GM19025 (cell line): ENCODE measurements at regions not wholly inside any gene's neighbourhood (a gene's known extent, or its start where the extent isn't known, plus 50 kb on each side); places are given as distances from the start of the nearest gene placed in this dataset.

ENCODE experiments used
- ATAC-seq: cut with Tn5 transposase; IDR thresholded peaks from one replicate; pipeline ENCODE4 v1.9.1; 2021; ENCODE audit warnings: mild to moderate bottlenecking, low read depth, moderate library complexity; ENCODE audit not compliant: unreplicated experiment

- no peak for ATAC-seq
These were observed 147.8 kb upstream of the UNC5B start for GRCh38 chr10:71064413-71065118.

GRCh38 chr10:71065659-71066058 is 146.7 kb upstream of the UNC5B start:
- ATAC-seq = no peak

GRCh38 chr10:71066600-71066999 is 145.8 kb upstream of the UNC5B start:
- no peak for ATAC-seq

DNA sequence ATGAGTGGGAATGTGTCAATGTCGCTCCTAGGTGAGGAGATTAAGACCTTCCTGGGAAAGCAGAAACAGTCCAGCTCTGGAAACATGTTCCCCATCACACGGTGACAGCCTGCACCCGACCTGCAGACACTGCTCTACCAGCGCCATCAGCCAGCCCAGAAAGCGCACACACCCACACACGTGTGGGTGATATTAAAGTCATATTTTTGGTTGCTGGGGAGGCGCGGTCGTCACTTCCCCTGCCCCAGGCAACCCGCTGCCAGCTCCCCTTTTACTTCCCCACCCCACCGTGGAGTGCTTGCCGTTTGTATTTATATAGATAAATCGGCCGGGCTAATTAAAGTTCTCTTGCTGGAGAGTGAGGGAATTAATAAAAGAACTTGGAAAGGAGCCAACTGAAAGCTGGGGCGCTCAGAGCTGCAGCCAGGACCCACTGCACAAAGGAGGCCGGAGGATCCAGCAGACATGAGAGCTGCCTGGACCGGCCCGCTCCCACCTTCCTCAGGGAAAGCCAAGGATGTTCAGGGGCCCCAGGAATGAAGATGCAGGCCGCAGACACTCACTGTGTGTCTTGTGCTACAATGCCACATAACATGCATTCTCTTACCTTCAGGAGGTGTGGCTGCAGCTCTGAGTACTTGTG is 145.2 kb upstream of the UNC5B start:
- no peak for ATAC-seq

DNA sequence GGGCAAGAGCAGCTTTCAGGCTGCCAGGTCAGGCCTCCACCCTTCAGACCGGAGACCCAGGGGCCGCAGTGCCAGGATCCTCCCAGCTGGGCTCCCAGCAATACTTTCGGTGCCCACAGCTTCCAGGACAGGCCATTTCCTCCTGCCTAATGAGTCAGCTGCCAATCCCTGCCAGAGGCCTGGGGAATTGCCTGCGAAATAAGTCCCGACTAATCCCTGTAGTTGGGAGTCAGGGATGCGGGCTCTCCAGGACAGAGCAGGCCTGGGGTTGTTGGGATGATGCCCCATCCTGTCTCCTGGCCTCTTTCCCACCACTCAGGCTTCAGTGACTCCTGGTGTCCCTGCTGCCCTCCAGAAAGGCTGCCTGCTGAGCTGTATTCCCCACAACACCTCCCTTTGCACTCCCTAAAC is 143.5 kb upstream of the UNC5B start:
- no peak for ATAC-seq

DNA sequence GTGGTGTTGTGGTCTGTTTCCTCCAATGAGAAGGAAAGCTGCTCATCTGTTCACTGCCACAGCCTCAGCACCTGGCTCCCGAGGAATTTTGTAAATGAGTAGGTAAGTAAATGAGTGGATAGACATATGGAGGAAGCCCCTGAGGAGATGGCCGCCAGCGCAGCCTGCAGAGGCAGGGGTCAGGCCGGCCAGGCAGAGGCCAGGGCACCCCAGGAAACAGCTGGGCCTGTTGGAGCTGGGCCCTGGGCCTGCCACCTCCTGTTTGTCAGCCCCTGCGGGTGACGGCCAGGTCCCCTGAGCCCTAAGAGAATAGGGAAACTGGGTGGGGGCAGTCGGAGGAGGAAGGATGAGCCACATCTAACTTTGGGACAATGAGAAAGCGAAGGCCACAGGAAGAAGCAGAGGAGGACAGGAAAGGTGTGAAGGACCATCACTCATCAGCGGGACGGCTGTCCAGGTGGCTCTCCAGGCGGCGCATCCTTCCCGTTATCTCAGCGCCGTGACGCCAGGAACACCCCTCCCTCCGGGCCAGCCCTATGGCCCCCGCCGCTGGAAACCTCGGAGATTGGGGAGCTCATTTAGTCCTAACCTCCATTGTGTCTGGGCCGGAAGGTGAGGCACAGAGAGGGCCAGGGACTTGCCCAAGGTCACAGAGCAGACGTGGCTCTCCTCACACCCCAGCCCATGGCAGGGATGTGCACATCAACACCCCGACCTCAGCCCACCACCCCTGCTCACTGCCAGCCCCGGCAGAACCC is 142.3 kb upstream of the UNC5B start:
- no peak for ATAC-seq

DNA sequence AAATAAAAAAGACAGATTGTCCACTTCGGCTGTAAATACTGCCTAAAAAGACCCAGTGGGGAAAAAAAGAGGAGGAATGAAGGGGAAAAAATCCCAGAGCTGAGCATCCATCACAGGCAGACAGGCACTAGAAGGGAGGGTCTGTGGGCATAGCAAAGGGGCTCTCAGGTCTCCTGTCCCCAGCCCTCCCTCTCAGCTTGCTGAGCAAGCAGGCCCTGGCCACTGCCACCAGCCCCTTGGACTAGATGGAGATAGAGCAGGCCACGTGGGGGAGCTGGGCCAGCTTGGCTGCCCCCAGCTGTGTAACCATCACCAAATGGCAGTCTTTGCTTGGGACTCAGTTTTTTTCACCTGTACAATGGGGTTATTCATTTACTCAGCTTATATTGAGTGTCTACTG is 141.6 kb upstream of the UNC5B start:
- ATAC-seq = no peak

GRCh38 chr10:71072131-71072822 is 140.1 kb upstream of the UNC5B start:
- ATAC-seq = no peak

- no peak for ATAC-seq
These were observed 139.6 kb upstream of the UNC5B start for GRCh38 chr10:71072823-71073210.

DNA sequence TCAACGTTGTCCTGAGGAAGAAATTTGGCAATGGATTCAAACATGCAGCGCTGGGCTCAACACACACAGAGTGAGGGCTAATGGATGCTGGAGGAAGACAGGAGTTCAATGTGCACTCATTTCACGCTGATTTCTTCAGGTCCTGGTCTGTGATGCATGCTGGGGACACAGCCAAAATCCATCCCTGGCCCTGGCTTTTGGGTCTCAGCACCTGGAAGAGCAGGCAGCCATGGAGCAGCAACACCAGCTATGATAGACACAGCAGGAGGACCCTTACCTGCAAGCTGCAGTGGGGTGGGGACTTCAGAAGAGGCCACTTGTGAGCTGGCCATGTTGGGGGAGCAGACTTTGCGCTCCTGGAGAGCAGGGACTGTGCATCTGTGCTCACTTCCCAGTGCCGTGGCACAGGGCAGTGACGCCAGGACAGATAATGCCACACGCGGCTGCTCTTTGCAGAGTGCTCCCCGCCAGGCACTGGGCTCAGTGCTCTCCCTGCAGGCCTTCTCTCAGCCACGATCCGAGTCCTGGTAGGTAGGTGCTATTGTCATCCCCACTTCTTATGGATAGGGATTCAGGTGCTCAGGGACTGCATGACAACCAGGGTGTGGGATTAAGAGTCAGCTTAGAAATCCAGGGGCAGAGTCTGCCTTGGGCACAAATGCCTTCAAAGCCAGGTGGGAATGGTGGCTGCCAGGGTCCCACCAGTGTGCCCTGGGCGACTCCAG is 138.8 kb upstream of the UNC5B start:
- no peak for ATAC-seq

DNA sequence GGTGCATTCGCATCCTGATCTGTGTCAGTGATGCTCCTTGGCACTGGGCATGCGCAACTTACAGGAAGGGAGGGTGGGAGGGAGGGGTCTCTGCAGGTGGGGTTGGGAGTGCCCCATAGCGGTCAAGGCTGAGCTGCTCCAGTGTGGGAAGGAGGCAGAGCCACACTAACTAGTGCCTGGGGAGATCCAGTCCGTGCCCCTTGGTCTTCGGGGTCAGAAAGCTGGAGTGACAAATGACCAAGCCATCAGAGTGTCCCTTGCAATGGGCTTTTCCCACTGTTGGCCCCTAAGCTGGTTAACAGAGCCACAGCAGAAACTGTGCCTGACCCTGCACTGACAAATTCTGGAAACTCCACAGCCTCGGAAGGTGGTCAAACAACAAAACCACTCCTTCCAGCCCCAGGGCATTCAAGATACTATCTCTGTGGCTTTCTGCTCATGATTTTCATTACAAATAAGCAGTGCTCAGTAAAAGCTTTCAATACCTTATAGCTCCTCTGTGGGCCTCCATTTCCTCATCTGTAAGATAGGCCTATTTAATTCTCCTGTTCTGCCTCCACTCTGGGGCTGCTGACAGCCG is 138.1 kb upstream of the UNC5B start:
- ATAC-seq = no peak

DNA sequence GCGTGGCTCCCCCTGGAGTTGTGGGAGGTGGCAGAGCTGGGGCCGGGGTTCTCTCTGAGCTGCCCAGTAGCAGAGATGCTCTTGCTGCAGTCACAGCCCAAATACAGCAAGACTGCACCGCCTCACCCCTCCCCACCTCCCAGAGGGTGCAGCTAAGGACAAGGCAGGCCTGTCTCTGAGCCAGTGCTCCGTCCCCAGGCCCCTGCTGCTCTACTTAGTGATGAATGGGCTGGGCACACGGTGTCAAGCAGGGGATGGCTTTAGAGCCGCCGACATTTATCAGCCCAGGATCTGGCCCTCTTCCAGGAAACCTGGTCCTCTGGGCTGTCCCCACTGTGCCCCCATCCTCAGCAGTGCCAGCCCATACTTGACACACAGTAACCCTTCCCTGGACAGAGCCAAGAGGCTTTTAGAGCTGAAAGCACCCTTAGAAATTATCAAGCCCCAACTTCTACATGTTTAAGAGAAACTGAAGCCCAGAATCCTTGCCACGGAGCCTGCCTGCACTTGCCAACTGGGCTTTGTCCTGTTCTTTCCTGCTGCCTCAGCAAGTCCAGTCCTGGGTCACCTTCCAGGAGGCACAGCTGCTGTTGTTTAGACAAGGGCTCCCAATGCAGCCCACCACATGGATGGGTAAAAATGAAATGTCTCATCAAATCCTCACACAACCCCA is 137.1 kb upstream of the UNC5B start:
- ATAC-seq = no peak

DNA sequence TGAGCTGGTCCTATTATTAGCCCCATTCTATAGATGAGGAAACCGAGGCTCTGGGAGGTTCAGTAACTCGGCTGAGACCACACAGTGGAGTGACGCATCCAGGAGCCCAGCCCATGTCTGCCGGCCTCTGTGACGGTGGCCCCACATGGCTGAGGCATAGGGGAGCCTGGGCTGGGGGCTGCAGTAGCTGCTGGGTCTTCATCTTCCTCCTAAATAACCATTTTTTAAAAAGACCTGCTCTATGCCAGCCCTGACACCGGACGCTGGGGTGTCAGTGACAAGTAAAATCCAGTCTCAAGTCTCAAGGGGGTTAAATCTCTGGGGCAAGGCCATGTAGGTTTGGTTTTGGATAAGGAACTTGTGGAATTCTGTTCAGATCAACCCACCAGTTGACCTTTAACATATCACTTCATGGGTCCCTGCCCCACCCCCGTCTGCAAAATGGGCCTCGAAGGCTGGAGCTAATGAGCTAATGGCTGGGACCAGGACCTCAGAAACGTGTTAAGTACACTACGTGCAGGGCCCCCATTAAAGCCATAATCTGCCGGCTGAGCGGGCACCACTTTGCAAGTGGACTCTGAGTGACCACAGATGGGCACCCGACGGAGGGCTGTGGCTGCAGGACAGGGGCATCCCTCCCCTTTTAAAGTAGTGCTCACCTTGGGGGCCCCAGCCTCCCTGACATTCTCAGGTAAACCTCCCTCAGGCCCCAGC is 136.5 kb upstream of the UNC5B start:
- ATAC-seq = no peak

GRCh38 chr10:71076473-71077142 is 135.8 kb upstream of the UNC5B start:
- no peak for ATAC-seq

- ATAC-seq = no peak
These were observed 135.2 kb upstream of the UNC5B start for GRCh38 chr10:71077143-71077581.

- no peak for ATAC-seq
These were observed 134.4 kb upstream of the UNC5B start for GRCh38 chr10:71077796-71078453.

DNA sequence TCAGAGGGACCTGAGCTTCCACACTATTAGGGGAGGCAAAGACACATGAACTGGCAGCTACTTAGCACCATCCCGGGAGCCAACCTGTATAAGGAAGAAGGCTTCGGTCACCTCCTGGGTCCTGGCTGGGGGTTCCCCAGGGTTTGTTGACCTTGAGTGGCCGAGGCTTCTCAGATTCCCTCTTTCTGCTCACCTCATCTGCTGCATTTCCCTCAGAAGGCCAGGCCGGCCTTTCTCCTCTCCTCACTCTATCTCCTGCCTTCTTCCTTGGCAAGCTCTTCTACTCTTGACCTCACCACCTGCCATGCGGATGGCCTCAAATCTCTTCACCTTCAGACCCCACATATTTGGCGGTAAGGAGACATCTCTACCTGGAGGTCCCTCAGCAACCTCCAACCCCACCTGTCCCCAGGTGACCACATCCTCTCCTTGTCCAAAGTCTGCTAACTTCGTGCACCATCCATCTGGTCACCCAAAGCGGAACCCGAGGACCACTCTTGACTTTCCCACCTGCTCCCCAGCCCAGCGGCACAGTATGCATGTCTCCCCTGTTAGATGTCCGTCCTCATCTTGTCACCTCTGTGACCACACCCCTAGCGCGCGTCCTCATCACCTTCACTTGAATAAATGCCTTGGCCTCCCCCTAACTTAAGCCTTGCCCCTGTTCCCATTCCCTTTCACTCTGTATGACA is 133.8 kb upstream of the UNC5B start:
- no peak for ATAC-seq
